Peyer's patch (tissue), 4 donors: ENCODE measurements at regions not wholly inside any gene's neighbourhood (a gene's known extent, or its start where the extent isn't known, plus 50 kb on each side); places are given as distances from the start of the nearest gene placed in this dataset.

Experiments
- POLR2A ChIP-seq, 2 donors: fragments of 450-650 bp; IDR thresholded peaks; one replicate each; pipeline ENCODE4 v1.5.1; 2017; ENCODE audit warnings: antibody characterized with exemption in 2 of 2, mild to moderate bottlenecking in 2 of 2, moderate library complexity in 2 of 2
- TF ChIP-seq, protein P1 (sequence below), 6 experiments: fragments of 450-650 bp in 4 of 6; fragments of 200-600 bp in 2 of 6; sonication (generic) in 1 of 6; IDR thresholded peaks; one replicate each; pipeline ENCODE4 v1.5.1; 2017 to 2019; ENCODE audit warnings: antibody characterized with exemption in 6 of 6, mild to moderate bottlenecking in 3 of 6, moderate library complexity in 1 of 6

DNA sequence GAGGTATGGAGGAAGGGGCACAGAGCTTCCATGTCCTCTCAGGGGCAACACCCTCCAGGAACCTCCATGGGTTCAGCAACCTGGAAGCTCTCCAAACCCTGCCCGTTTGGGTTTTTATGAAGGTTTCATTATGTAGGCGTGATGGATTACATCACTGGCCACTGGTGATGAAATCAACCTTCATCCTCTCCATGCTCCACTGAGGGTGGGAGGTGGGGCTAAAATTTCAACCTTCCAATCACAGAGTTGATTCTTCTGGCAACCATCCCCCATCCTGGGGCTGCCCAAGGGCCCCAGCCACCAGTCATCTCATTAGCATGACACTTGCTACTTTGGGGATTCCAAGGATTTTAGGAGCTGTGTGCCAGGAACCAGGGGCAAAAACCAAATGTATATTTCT lies 90.1 kb downstream of the TEX36 start:
- TF ChIP-seq POLR2A (IDR thresholded peaks at IDR 0.05): no peak
- TF ChIP-seq, protein P1, sequence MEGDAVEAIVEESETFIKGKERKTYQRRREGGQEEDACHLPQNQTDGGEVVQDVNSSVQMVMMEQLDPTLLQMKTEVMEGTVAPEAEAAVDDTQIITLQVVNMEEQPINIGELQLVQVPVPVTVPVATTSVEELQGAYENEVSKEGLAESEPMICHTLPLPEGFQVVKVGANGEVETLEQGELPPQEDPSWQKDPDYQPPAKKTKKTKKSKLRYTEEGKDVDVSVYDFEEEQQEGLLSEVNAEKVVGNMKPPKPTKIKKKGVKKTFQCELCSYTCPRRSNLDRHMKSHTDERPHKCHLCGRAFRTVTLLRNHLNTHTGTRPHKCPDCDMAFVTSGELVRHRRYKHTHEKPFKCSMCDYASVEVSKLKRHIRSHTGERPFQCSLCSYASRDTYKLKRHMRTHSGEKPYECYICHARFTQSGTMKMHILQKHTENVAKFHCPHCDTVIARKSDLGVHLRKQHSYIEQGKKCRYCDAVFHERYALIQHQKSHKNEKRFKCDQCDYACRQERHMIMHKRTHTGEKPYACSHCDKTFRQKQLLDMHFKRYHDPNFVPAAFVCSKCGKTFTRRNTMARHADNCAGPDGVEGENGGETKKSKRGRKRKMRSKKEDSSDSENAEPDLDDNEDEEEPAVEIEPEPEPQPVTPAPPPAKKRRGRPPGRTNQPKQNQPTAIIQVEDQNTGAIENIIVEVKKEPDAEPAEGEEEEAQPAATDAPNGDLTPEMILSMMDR (IDR thresholded peaks at IDR 0.05): no peak
